Mucosa of stomach (tissue), 1 donor: ENCODE measurements at regions not wholly inside any gene's neighbourhood (a gene's known extent, or its start where the extent isn't known, plus 50 kb on each side); places are given as distances from the start of the nearest gene placed in this dataset.

ENCODE experiments used
- H3K27me3 ChIP-seq: one replicate; pipeline ENCODE4 v1.7.0; 2013; ENCODE audit warnings: mild to moderate bottlenecking, low read length; ENCODE audit not compliant: control insufficient read depth, insufficient read depth
- H3K36me3 ChIP-seq: one replicate; pipeline ENCODE4 v1.7.0; 2013; ENCODE audit warnings: low read length; ENCODE audit not compliant: control insufficient read depth, insufficient read depth
- H3K4me1 ChIP-seq: one replicate; pipeline ENCODE4 v1.7.0; 2013; ENCODE audit warnings: mild to moderate bottlenecking, low read length; ENCODE audit not compliant: control insufficient read depth, insufficient read depth
- H3K4me3 ChIP-seq: one replicate; pipeline ENCODE4 v1.7.0; 2013; ENCODE audit warnings: low read length
- H3K9ac ChIP-seq: one replicate; pipeline ENCODE4 v1.7.0; 2013; ENCODE audit warnings: mild to moderate bottlenecking, low read length, moderate library complexity
- H3K9me3 ChIP-seq: one replicate; pipeline ENCODE4 v1.7.0; 2013; ENCODE audit warnings: mild to moderate bottlenecking, low read length, moderate library complexity; ENCODE audit not compliant: control insufficient read depth
- donor health status: Pancreatic carcinoma.

GRCh38 chr15:62598217-62598616 lies 433.1 kb upstream of the C2CD4B start:
- Histone ChIP-seq H3K36me3 (no peaks in the 10 kb centered on the region), H3K4me3 (no peak overlapping the region), H3K9me3 (no peaks in the 10 kb centered on the region), H3K27me3 (no peaks in the 10 kb centered on the region), H3K9ac (no peak overlapping the region), H3K4me1 (peaks cover 14% of the 10 kb centered on the region)

DNA sequence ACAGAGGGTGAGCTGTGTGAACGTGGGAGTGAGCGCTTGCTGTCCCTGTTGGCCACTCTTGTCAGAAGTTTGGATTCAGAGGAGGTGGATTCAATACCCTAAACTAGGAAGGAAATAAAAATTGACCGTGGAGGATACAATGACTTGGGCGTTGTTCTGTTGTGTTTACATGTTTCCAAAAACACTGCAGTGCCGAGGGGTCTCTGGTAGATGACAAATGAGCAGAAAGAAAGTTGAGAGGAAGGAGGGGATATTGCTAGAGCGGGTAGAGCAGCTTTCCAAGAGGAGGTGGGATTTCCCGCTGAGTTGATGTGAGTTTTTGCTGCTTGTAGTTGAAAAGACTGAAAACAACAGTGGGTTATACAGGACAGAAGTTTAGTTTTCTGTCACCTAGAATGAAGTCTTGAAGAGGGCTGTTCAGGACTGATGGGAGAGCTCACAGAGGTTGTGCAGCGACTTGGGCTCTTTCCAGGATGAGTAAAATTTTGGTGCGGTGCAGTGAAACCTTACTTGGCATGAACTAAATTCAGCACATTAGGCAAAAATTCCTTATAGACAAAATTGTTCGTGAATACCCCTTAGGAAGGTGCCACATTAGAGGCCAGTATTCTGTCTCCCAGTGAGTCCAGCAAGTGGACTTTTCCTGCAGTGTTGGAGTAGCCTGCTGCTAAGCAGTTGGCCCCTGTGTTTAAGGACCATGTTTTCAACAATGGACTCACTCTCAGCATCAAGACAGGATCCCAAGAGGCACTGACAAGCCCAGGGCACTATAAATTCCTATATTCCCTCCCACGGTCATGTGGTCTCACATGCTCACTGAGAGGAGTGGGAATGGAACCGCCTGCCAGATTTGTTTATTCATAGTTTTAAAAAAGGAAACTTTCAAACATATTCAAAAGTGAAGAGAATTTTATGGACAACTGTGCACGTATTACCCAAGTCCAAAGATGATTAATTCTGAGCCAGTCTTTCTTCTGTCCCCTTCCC lies 435.0 kb upstream of the C2CD4B start:
- Histone ChIP-seq H3K9ac (no peak overlapping the region), H3K36me3 (no peaks in the 10 kb centered on the region), H3K9me3 (no peaks in the 10 kb centered on the region), H3K4me3 (no peak overlapping the region), H3K4me1 (peaks cover 18% of the 10 kb centered on the region), H3K27me3 (no peaks in the 10 kb centered on the region)

DNA sequence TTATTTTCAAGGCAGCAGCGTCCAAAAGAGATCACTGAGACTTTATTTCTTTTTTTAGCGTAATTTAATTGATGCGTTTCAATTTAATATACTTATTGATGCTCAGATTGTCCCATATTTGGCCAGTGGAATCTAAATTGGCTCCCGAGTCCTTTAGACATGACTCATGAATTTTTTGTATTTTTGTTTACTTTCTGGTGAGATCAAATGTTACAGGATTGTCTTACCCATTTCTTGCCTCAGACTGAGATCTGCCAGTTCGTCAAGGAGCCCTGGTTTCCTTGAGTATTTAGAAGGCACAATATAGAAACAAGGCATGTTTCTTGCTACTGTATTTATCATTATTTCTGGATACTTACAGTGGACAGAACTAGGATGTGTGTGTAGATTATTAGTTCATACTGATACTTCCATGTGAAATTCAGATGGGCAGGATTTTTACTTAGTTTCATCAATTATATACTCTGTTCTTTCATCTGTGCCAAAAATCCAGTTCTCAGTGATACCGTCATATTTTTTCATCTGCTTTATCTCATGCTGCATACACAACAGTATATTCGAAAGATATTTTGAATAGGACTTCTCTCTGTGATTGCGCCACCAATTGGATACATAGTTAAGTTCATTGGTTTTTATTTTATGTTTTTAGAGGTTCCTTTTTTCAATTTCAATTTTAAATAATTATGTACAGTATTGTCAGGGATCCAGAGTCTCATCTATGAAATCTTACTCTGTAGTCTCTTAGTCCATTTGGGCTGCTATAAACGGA lies 436.9 kb upstream of the C2CD4B start:
- H3K36me3 ChIP-seq: no peaks in the 10 kb centered on the region
- H3K9me3 ChIP-seq: no peaks in the 10 kb centered on the region
- peaks cover 18% of the 10 kb centered on the region for H3K4me1 ChIP-seq
- no peaks in the 10 kb centered on the region for H3K27me3 ChIP-seq
- no peak overlapping the region for H3K4me3 ChIP-seq
- no peak overlapping the region for H3K9ac ChIP-seq

- H3K9ac ChIP-seq: no peak overlapping the region
These were observed 438.7 kb upstream of the C2CD4B start for GRCh38 chr15:62603742-62604141.

DNA sequence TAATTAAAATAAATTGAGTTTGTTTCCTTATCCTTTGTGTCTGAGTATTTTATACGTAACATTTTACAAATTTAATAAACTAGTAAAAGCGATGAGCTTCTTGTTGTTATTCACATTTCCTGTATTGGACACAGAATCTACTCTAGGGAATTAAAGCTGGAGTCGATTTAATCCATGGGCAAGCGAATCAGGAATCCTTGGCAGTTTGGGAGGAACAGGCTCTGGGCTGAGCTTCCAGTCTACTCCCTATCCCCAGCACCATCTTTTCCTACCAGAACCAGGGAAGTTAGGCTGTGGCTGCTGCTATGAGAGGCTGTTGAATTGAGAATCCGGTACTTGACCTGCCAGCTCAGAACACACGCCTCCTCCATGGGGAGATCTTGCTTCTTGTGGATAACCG lies 437.3 kb upstream of the TPM1 start:
- Histone ChIP-seq H3K9ac (no peak overlapping the region), H3K4me3 (no peak overlapping the region), H3K36me3 (no peaks in the 10 kb centered on the region), H3K9me3 (no peaks in the 10 kb centered on the region), H3K4me1 (peaks cover 18% of the 10 kb centered on the region), H3K27me3 (no peaks in the 10 kb centered on the region)

More at GRCh38 chr15:62603742-62604141, 438.7 kb upstream of the C2CD4B start:
- Histone ChIP-seq H3K4me1 (peaks cover 18% of the 10 kb centered on the region), H3K4me3 (no peak overlapping the region), H3K9me3 (no peaks in the 10 kb centered on the region), H3K27me3 (no peaks in the 10 kb centered on the region), H3K36me3 (no peaks in the 10 kb centered on the region)

- Histone ChIP-seq H3K27me3 (no peaks in the 10 kb centered on the region), H3K4me1 (peaks cover 17% of the 10 kb centered on the region), H3K9me3 (no peaks in the 10 kb centered on the region), H3K36me3 (no peaks in the 10 kb centered on the region), H3K4me3 (no peak overlapping the region), H3K9ac (no peak overlapping the region)
These were observed 436.0 kb upstream of the TPM1 start for GRCh38 chr15:62606376-62607113.

- H3K9ac ChIP-seq: no peak overlapping the region
- H3K4me3 ChIP-seq: no peak overlapping the region
- H3K4me1 ChIP-seq: peaks cover 12% of the 10 kb centered on the region
- H3K36me3 ChIP-seq: no peaks in the 10 kb centered on the region
- no peaks in the 10 kb centered on the region for H3K9me3 ChIP-seq
- no peaks in the 10 kb centered on the region for H3K27me3 ChIP-seq
These were observed 435.5 kb upstream of the TPM1 start for GRCh38 chr15:62607114-62607462.

DNA sequence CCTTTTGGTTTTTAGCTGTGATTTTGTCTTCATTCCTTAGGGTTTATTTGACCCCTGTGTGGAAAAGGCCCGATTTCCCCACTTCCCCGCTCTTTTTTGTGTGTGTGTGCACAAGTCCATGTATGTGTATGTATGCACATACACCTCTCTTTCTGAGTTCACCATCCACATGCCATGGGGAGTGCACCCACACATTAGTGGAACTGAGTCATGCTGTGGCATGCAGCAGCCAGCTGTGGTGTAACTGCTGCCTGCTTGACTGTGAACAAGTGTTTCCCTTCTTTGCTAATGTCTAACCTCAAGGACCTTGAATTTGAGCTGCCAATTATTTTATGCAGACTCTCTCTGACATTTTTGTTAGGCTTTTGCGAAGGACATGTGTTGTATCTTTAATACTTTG lies 434.9 kb upstream of the TPM1 start:
- no peak overlapping the region for H3K4me3 ChIP-seq
- H3K9me3 ChIP-seq: no peaks in the 10 kb centered on the region
- H3K27me3 ChIP-seq: no peaks in the 10 kb centered on the region
- no peak overlapping the region for H3K9ac ChIP-seq
- peaks cover 11% of the 10 kb centered on the region for H3K4me1 ChIP-seq
- no peaks in the 10 kb centered on the region for H3K36me3 ChIP-seq

DNA sequence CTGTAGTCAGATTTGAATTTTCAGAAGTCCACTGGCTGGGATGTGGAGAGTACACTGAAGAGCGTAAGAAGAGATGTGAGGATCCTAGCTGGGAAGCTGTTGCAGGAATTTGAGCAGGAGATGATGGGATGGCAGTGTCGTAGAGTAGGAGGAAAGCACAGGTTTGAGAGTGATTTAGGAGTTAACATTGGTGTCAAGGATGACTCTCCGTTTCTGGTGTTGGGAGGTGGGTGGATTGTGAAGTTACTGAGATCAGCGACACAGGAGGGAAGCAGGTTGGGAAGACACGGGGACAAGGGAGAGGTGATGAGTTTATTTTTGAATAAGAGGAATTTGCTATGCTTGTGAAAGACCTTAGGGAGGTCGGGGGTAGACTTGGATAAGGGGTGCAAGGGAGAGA lies 434.2 kb upstream of the TPM1 start:
- Histone ChIP-seq H3K4me3 (no peak overlapping the region), H3K36me3 (no peaks in the 10 kb centered on the region), H3K9ac (no peak overlapping the region), H3K27me3 (no peaks in the 10 kb centered on the region), H3K9me3 (no peaks in the 10 kb centered on the region), H3K4me1 (peaks cover 8% of the 10 kb centered on the region)

GRCh38 chr15:62610265-62610869 lies 432.2 kb upstream of the TPM1 start:
- H3K4me1 ChIP-seq: no peaks in the 10 kb centered on the region
- no peaks in the 10 kb centered on the region for H3K27me3 ChIP-seq
- H3K9me3 ChIP-seq: no peaks in the 10 kb centered on the region
- H3K4me3 ChIP-seq: no peak overlapping the region
- no peaks in the 10 kb centered on the region for H3K36me3 ChIP-seq
- no peak overlapping the region for H3K9ac ChIP-seq

- Histone ChIP-seq H3K36me3 (no peaks in the 10 kb centered on the region), H3K27me3 (no peaks in the 10 kb centered on the region), H3K9ac (no peak overlapping the region), H3K4me3 (no peak overlapping the region), H3K9me3 (no peaks in the 10 kb centered on the region), H3K4me1 (no peaks in the 10 kb centered on the region)
These were observed 431.5 kb upstream of the TPM1 start for GRCh38 chr15:62611002-62611401.
